OCI-LY1 (cell line): ENCODE measurements at regions not wholly inside any gene's neighbourhood (a gene's known extent, or its start where the extent isn't known, plus 50 kb on each side); places are given as distances from the start of the nearest gene placed in this dataset.

Experiments used
- CTCF ChIP-seq: fragments of 200-600 bp; sonication (generic), shearing (Covaris generic); IDR thresholded peaks from 2 replicates; pipeline ENCODE4 v1.5.1; 2017; ENCODE audit warnings: mild to moderate bottlenecking, antibody characterized with exemption, low read length, moderate library complexity, mixed read lengths
- EZH2 ChIP-seq: fragments of 200-600 bp; sonication (generic), shearing (Covaris generic); IDR thresholded peaks from 2 replicates; pipeline ENCODE4 v1.8.0; 2017; ENCODE audit warnings: borderline replicate concordance, mixed run types, mild to moderate bottlenecking, antibody characterized with exemption, low read length, moderate library complexity, mixed read lengths

- TF ChIP-seq EZH2 (no peak), CTCF (no peak)
Observed at GRCh38 chr6:8993111-8993510, 557.8 kb upstream of the SLC35B3 start.
